ENCODE measurements at regions not wholly inside any gene's neighbourhood (a gene's known extent, or its start where the extent isn't known, plus 50 kb on each side); places are given as distances from the start of the nearest gene placed in this dataset.
A peak's percentile ranks its signal among the peaks of the same experiment; 100 is the strongest.
"Not testable (repeated sequence)": the region's sequence is repeated elsewhere in the genome, so short reads cannot be mapped to it uniquely, and the experiment has no call there.

DNA sequence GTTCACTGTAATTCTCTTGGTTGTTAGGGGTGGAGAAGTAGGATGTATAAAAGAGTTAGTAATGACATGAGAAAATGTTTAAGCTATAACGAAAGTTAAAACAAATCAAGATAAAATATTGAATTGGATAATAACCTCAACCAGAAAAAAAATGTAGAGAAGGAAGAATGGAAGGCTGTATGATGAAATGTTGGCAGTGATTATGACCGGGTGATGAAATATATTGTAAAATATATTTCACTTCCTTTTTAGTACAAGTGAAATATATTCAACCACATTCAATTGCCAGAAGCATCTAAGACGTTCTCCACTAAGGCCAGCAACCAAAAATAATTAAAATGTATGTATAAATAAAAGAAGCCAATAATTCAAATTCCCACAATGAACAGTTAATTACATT, 309.3 kb upstream of the FGF13 start:
- DNase-seq, result no peak

DNA sequence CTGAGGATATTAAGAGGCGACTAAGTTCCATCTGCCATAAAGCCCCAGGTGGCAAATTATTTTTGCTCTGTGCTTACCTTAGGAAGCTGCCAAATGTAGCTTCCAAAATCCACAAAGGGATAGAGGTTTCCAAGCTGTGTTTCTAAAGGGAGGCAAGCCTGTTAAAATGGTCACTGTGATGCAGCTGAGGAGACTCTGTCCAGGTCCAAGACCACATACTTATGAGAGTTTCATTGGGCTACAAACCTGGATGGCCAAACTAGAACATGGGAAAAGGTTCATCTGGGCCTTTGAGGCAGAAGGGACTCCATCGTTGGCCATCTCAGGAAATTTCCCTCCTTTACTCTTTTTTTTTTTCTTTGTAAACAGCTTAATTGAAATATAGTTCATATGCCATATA, 306.9 kb upstream of the FGF13 start:
- DNase-seq, result no peak

DNA sequence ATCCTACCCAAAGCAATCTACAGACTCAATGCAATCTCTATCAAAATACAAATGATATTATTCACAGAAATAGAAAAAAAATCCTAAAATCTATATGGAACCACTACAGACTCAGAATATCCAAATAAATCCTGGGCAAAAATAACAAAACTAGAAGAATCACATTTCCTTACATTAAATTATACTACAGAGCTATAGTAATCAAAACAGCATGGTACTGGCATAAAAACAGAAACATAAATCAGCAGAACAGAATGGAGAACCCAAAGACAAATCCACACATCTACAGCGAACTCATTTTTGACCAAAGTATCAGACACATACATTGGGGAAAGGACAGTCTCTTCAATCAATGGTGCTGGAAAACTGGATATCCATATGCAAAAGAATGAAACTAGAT, 304.1 kb upstream of the FGF13 start:
- no peak for DNase-seq

DNA sequence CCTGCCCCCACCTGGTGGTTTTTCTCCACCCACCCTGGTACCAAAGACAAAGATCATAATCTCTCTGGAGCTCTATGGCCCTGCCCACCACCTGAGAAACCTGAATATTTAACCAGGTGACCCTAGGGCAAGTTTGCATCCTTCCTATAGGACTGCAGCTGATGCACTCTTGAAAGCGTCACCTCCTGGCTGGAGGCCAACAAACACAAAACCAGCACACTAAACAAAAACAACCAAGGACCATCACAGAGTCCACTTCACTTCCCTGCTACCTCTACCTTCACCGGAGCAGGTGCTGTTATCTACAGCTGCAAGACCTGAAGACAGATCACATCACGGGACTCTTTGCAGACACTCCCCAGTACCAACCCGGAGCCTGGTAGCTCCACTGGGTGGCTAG, 296.7 kb upstream of the FGF13 start:
- DNase-seq, result no peak

DNA sequence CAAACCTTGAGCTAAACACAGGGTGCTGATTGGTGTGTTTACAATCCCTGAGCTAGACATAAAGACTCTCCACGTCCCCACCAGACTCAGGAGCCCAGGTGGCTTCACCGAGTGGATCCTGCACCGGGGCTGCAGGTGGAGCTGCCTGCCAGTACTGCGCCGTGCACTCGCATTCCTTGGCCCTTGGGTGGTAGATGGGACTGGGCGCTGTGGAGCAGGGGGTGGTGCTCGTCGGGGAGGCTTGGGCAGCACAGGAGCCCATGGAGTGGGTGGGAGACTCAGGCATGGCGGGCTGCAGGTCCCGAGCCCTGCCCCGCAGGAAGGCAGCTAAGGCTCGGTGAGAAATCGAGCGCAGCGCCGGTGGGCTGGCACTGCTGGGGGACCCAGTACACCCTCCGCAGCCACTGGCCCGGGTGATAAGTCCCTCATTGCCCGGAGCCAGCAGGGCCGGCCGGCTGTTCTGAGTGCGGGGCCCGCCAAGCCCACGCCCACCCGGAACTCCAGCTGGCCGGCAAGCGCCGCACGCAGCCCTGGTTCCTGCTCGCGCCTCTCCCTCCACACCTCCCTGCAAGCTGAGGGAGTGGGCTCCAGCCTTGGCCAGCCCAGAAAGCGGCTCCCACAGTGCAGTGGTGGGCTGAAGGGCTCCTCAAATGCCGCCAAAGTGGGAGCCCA, 292.5 kb upstream of the FGF13 start:
- DNase-seq, result not testable (repeated sequence)

DNA sequence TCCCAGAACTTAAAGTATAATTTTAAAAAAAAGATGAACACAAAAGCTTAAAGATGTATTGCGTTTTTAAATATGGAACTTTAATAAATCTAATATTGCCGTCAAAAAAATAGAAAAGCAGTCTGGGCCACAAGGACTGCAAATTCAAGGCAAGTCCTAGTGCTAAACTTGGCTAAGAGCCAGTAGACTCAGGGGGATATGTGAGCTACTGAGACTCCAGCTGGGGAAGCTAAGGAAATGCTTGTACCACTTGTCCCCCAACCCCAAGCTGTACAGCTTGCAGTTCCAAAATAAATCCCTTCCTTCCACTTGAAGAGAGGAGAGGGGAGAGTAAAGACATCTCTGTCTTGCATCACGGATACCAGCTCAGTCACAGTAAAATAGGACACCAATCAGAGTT, 290.8 kb upstream of the FGF13 start:
- DNase-seq, result no peak

DNA sequence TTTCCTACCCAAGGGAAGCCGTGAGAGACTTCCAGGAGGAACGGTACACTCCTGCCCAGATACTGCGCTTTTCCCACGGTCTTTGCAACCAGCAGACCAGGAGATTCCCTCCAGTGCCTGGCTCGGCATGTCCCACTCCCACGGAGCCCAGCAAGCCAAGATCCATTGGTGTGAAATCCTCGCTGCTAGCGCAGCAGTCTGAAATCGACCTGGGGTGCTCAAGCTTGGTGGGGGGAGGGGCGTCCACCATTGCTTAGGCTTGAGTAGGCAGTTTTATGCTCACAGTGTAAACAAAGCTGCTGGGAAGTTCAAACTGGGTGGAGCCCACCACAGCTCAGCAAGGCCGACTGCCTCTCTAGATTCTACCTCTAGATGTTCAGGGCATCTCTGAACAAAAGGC, 284.8 kb upstream of the FGF13 start:
- no peak for DNase-seq

DNA sequence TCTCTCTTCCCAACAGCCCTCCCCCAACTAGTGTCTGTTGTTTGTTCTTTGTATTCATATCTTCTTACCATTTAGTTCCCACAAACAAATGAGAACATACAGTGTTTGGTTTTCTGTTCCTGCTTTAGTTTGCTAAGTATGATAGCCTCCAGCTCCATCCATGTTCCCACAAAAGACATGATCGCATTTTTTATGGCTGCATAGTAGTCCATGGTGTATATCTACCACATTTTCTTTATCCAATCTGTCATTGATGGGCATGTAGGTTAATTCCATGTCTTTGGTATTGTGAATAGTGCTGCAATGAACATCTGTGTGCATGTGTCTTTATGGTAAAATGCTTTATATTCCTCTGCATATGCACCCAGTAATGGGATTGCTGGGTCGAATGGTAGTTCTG, 283.9 kb upstream of the FGF13 start:
- no peak for DNase-seq

DNA sequence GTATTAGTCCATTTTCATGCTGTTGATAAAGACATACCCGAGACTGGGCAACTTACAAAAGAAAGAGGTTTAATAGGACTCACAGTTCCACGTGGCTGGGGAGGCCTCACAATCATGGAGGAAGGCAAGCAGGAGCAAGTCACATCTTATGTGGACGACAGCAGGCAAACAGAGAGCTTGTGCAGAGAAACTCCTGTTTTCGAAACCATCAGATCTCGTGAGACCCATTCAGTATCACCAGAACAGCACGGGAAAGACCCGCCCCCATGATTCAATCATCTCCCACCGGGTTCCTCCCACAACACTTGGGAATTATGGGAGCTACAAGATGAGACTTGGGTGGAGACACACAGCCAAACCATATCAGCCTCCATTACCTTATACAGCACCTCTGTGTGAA, 278.9 kb upstream of the FGF13 start:
- DNase-seq, result not testable (repeated sequence)

DNA sequence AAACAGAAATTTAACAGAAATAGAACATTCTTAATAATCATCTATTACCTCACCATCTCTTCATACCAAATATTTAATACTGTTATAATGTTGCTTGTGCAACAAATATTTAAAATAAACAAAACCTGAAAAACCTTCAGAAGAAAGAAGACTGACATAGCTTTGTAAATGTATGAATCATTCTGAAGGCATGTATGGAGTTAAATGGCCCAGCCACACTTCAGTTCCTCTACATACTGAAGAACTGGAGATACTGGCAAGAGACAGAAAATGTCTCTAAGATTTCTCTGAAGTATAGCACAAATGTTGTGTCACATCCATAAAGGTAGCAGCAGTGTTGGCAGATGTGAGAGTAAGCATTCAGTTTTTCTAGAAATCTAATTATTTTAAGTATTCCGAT, 275.3 kb upstream of the FGF13 start:
- no peak for DNase-seq

DNA sequence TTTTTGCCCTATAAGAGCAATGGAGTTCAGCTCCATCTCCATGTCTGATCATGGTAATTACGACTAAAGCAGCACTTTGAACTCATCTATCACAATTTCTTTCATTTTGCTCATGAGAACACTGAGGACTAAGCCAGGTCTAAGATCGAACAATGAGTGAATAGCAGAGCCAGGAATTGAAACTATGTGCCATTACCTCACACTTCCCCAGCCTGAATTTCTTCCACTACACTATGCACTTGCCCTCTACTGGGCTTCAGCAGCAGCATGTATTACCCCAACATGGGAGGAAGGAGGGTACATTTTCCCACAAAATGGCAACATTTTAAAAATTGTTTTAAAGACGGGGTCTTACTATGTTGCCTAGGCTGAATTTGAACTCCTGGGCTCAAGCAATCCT, 274.7 kb upstream of the FGF13 start:
- no peak for DNase-seq

DNA sequence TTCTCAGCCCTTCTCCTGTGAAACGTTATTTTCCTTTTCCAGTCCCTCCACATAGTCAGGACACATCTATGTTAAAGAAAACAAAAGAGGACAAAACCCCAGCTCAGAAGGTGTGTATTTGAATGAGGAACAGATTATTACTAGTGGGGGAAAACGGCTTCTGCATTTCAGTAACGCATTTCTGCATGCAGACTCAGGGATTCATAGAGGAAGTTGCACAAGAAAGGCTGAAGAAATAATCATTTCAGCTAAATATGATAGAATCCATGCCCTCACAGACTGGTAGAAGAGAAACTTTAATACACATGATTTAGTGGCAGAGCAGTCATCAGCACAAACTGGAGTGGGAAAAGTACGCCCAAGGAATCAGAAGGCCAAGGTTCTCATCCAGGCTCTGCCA, 270.8 kb upstream of the FGF13 start:
- no peak for DNase-seq

DNA sequence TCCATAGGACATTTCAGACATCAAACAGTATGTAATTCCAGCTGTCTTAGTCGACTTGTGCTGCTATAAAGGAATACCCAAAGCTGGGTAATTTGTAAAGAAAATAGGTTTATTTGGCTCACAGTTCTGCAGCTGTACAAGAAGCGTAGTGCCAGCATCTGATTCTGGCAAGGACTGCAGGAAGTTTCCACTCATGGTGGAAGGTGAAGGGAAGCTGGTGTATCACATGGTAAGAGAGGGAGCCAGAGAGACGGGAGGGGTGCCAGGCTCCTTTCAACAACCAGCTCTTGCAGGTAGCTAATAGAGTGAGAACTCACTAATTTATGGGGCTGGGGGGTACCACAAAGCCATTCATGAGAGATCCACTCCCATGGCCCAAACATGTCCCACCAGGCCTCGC, 253.0 kb upstream of the FGF13 start:
- DNase-seq, result no peak

DNA sequence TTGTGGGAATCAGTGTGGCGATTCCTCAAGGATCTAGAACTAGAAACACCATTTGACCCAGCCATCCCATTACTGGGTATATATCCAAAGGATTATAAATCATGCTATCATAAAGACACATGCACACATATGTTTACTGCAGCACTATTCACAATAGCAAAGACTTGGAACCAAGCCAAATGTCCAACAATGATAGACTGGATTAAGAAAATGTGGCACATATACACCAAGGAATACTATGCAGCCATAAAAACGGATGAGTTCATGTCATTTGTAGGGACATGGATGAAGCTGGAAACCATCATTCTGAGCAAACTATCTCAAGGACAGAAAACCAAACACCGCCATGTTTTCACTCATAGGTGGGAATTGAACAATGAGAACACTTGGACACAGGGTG, 250.9 kb upstream of the FGF13 start:
- not testable (repeated sequence) for DNase-seq

DNA sequence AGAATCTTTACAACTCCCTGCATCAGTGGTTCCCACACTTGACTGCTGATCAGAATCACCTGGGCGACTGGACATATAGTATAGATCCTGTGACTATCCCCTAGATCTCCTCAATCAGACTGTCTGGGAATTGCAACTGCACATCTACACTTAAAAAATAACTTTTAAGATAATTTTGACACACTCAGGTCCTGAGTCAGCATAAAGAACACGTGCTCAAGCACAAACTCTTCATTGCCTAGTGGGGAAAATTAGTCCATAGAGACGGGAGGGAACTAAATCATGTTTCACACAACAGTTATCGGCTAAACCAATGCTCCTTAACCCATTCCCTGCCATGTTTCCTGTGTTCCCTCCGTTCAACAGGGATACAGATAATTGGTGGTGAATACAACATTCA, 243.5 kb upstream of the FGF13 start:
- DNase-seq, result no peak

DNA sequence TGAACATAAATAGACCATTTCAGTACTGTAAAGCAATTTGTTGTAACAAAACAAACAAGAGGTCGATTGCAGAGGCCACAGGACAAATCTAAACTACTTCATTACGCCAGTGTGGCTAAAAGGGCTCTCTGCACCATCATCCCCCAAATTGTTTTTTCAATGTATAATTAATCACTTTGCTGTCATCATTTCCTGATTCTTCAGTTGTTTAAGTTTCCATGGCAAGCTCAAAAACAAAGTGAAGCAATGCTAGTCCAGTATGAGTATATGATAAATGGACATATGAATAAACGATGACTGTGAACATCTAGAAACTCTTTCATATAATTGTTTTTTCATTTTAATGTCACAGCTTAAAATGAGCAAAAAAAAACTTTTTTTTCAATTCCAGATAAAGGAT, 235.4 kb upstream of the FGF13 start:
- DNase-seq, result no peak

DNA sequence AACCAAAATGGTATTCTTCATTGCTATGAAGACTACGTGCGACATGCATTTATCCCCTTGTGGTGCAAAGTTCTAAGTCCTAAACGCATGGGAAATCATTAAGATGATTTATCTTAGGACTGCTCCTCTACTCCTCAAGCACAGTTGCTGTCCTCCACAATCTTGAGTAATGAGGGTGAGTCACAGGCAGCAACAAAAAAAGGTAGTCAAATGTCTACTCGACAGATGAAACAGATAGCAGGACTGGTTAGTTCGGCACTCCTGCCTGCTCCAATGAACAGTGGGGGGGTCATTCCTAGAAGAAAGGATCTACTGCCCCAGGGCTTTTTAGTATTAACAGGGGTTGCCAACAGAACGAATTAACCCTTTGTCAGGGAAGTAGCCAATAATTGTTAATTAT, 233.7 kb upstream of the FGF13 start:
- no peak for DNase-seq

DNA sequence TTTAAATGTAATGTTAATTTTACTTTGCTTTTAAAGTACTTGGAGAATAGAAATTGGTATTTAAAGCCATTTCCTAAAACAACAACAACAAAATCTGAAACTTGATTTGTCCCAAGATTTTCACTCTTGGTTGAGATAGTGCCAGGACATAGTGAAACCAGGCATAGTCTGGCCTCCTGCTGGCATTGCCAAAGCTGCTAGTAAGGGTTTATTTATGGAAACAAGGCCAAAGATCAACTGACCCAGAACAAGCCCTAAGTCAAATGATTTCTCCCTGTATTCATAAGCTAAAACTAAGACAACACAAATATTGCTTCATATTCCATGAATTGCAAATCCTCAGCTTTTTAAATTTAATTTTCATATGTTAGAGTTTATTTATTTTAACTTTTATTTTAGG, 227.5 kb upstream of the FGF13 start:
- DNase-seq, result no peak

DNA sequence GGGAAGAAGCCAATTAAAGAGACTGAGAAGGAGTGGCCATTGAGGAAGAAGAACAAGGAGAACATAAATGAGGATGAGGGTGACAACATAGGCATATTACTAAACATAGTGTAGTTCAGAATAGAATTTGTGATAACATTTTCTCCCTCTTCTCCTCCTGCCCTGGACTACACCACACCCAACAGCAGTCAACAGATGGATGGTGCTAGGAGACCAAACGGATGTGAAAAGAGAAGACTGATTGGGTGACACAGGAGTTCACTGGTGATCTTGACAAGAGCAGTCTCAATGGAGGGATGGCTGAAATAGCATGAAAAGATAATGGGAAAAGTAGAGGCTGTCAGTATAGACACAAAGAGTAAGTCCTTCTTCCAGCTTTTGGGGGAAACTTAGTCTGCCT, 226.5 kb upstream of the FGF13 start:
- no peak for DNase-seq

DNA sequence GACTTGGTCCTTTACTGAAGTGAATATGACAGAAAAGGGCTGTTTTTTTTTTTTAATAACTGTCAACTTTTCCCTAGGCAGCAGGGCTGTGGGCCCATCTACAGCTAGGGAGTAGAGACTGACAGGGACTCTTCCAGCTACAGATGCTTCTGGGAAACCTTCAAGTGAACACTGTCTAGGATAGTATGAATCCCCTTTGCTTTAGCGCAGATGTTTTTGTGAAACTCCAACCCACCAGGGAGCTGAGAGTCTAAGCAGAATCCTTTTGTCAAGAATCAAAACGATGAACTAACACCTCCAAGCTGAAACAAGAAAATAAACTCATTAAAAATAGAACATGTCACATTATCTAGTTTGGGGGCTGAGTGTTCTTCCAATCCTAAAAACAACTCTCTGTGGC, 219.7 kb upstream of the FGF13 start:
- no peak for DNase-seq

DNA sequence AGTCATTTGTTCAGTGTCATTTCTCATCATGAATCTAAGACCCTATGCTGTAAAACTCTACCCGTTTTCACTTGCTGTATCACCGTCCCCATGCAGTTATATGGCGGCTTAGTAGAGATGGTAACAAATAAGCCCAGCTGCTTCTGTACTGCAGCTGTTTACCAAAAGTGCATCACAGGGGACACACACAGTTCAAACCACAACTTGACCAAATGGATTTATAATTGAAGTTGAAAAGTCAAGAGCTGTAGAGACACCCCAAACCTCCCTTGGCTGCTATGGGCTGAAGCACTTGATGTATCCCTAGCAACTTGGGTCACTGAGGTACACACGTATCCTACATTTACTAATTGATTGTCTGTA, 219.0 kb upstream of the FGF13 start:
- DNase-seq, result no peak

DNA sequence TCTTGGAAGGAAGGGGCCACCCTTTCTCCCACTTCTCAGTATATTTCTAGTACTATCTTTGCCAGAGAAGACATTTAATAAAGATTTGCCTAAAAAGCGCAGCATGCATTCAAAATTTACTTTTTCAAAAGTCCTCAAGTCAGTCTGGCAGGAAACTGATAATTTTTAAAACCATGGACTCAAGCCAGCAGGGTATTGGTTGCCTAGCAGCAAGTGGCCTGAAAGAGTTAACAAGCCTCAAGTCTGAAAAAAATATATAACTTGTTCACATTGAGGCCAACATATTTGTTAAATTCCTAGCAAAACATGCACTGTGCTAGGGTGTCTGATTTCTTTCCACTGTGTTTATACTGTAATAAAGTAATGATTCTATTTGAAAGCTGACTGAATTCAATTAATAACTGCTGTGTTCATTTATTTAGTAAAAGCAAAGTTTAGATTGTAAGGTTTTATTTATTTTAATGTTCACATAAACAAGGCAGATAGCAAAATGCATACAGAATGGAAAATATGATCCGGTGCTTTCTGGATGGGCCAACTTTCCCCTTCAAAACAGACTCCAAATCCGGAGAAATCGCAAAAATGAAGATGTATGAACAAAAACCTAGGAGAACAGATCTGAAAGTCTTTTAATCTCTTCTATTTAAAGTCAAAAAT, 218.5 kb upstream of the FGF13 start:
- DNase-seq, result no peak

DNA sequence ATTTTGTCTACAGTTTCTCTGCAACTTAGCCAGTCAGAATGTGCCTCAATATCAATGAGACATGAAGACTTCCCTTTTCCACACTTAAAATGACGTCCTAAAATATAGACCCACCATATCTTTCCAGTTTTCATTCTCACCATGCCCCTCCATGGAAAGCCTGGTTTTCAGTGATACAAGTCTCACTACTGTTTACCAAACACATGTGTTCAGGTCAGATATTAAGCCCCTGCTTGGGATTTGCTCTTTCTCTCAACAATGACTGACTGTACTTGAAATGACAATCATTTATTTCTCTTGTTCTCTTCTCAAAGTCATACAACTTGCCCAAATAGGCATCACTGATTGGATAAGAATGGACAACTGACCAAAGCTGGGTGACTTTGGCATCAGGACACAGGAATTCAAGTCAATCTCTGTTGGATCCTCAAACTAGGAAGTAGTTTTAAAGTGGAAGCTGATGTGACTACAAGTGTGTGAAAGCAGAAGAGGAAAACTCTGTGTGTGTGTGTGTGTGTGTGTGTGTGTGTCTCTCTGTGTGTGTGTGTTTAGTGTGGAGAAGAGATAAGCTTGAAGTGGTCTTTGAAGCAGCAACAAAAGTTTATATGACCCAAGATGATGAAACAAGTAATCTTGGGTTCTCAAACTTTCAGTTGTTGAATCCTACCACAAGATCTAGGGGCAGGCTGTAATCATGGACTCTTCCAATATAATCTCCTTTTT, 217.4 kb upstream of the FGF13 start:
- no peak for DNase-seq

DNA sequence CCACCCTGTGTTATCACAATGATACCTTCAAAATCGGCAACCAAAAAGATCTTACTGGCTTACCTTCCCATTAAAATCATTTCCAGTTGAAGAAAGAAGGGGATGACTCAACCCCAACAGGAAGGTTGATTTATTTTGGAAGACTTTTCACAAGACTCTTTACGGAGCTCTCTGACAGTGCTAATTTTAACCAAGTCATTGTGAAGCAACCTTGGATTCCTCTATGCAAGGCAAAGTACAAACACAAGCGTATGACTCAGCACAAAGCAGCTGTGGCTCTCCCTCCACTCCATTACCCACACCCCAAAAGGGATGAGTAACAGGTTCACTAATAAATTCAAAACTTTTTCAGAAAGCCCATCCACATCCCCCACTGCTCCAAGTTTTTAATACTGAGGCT, 213.8 kb upstream of the FGF13 start:
- DNase-seq, result peak in 1 of 2 donors; percentile 15

DNA sequence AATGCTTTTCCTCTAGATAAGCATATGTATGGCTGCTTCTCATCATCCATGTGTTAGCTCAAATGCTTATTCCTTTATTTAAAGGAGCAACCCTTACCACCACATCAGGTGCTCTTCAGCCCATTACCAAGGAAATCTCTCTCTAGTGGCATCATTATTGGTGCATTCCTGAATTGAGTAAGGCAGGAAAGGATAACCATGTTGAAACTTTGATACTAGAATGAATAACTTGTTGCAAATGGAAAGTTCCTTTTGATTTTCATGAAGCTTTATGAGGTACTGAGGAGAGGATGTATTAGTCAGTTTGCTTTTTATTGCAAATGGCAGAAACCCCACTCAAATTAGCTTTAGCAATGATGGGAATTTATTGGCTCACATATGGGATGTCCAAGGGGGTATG, 212.3 kb upstream of the FGF13 start:
- DNase-seq, result no peak
